ENCODE measurements at regions not wholly inside any gene's neighbourhood (a gene's known extent, or its start where the extent isn't known, plus 50 kb on each side); places are given as distances from the start of the nearest gene placed in this dataset.

- TF ChIP-seq, protein P1, sequence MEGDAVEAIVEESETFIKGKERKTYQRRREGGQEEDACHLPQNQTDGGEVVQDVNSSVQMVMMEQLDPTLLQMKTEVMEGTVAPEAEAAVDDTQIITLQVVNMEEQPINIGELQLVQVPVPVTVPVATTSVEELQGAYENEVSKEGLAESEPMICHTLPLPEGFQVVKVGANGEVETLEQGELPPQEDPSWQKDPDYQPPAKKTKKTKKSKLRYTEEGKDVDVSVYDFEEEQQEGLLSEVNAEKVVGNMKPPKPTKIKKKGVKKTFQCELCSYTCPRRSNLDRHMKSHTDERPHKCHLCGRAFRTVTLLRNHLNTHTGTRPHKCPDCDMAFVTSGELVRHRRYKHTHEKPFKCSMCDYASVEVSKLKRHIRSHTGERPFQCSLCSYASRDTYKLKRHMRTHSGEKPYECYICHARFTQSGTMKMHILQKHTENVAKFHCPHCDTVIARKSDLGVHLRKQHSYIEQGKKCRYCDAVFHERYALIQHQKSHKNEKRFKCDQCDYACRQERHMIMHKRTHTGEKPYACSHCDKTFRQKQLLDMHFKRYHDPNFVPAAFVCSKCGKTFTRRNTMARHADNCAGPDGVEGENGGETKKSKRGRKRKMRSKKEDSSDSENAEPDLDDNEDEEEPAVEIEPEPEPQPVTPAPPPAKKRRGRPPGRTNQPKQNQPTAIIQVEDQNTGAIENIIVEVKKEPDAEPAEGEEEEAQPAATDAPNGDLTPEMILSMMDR (conservative IDR thresholded peaks at IDR 0.05; ENCODE audit: low read depth in 2 of 2) = no peak
- TF ChIP-seq POLR2AphosphoS5 (IDR thresholded peaks at IDR 0.05; ENCODE audit: low read depth) (no peak), NANOG (IDR thresholded peaks at IDR 0.05; ENCODE audit: borderline replicate concordance) (no peak), EZH2 (IDR thresholded peaks at IDR 0.05; ENCODE audit: low read depth, unreplicated experiment) (no peak), REST (IDR thresholded peaks at IDR 0.05; ENCODE audit: unreplicated experiment) (no peak), JUNB (IDR thresholded peaks at IDR 0.05; ENCODE audit: unreplicated experiment) (no peak), EZH2phosphoT487 (IDR thresholded peaks at IDR 0.05; ENCODE audit: unreplicated experiment) (no peak), CREB1 (CRISPR knock-in tag; IDR thresholded peaks at IDR 0.05; ENCODE audit: low read depth) (no peak), ZNF114 (CRISPR knock-in tag; IDR thresholded peaks at IDR 0.05) (no peak)
These were observed 126.7 kb downstream of the ARL4A start for GRCh38 chr7:12814107-12814506.

Measured in GM23338 (cell line).